ENCODE measurements at regions not wholly inside any gene's neighbourhood (a gene's known extent, or its start where the extent isn't known, plus 50 kb on each side); places are given as distances from the start of the nearest gene placed in this dataset.
"Not testable (repeated sequence)": the region's sequence is repeated elsewhere in the genome, so short reads cannot be mapped to it uniquely, and the experiment has no call there.

GRCh38 chr9:90521811-90522570 lies 120.6 kb downstream of the DIRAS2 start:
- no peak overlapping the region for H3K4me3 ChIP-seq
- TF ChIP-seq POLR2AphosphoS5 (IDR thresholded peaks at IDR 0.05) (no peak), CTCF (IDR thresholded peaks at IDR 0.05) (no peak), POLR2A (IDR thresholded peaks at IDR 0.05) (no peak)
- no peak for DNase-seq (ENCODE audit: low spot score in 2 of 2)
- H3K27ac ChIP-seq = no peak overlapping the region
- intact Hi-C loops (cut with DNase I; ENCODE audit: low total_unique reads) = no loop called here
- no peaks in the 10 kb centered on the region for H3K9me3 ChIP-seq
- H3K4me1 ChIP-seq = no peaks in the 10 kb centered on the region
- H3K36me3 ChIP-seq = no peaks in the 10 kb centered on the region
- no peaks in the 10 kb centered on the region for H3K27me3 ChIP-seq

GRCh38 chr9:90523958-90524357 lies 118.7 kb downstream of the DIRAS2 start:
- Histone ChIP-seq H3K27me3 (no peaks in the 10 kb centered on the region), H3K27ac (no peak overlapping the region), H3K36me3 (no peaks in the 10 kb centered on the region), H3K4me3 (no peak overlapping the region), H3K4me1 (no peaks in the 10 kb centered on the region), H3K9me3 (no peaks in the 10 kb centered on the region)
- TF ChIP-seq POLR2A (IDR thresholded peaks at IDR 0.05) (no peak), POLR2AphosphoS5 (IDR thresholded peaks at IDR 0.05) (no peak), CTCF (IDR thresholded peaks at IDR 0.05) (no peak)
- no peak for DNase-seq (ENCODE audit: low spot score in 2 of 2)
- intact Hi-C loops (cut with DNase I; ENCODE audit: low total_unique reads) = no loop called here

GRCh38 chr9:90526386-90526785 lies 116.2 kb downstream of the DIRAS2 start:
- Histone ChIP-seq H3K27ac (no peak overlapping the region), H3K4me3 (no peak overlapping the region), H3K4me1 (no peaks in the 10 kb centered on the region), H3K27me3 (no peaks in the 10 kb centered on the region), H3K36me3 (no peaks in the 10 kb centered on the region), H3K9me3 (no peaks in the 10 kb centered on the region)
- intact Hi-C loops (cut with DNase I; ENCODE audit: low total_unique reads) = no loop called here
- DNase-seq (ENCODE audit: low spot score in 2 of 2) = no peak
- TF ChIP-seq POLR2AphosphoS5 (IDR thresholded peaks at IDR 0.05) = no peak
- TF ChIP-seq POLR2A (IDR thresholded peaks at IDR 0.05) = no peak
- no peak for TF ChIP-seq CTCF (IDR thresholded peaks at IDR 0.05)

GRCh38 chr9:90536094-90536493 lies 106.5 kb downstream of the DIRAS2 start:
- DNase-seq (ENCODE audit: low spot score in 2 of 2); H3K27me3 ChIP-seq; H3K27ac ChIP-seq; intact Hi-C loops (cut with DNase I; ENCODE audit: low total_unique reads); H3K9me3 ChIP-seq; H3K4me1 ChIP-seq; H3K36me3 ChIP-seq; H3K4me3 ChIP-seq: not testable (repeated sequence)

GRCh38 chr9:90538566-90538965 lies 104.1 kb downstream of the DIRAS2 start:
- DNase-seq (ENCODE audit: low spot score in 2 of 2) = no peak
- TF ChIP-seq POLR2A (IDR thresholded peaks at IDR 0.05) (no peak), CTCF (IDR thresholded peaks at IDR 0.05) (no peak), POLR2AphosphoS5 (IDR thresholded peaks at IDR 0.05) (no peak)
- H3K9me3 ChIP-seq = no peaks in the 10 kb centered on the region
- H3K27ac ChIP-seq = no peak overlapping the region
- intact Hi-C loops (cut with DNase I; ENCODE audit: low total_unique reads) = no loop called here
- H3K36me3 ChIP-seq = no peaks in the 10 kb centered on the region
- no peak overlapping the region for H3K4me3 ChIP-seq
- no peaks in the 10 kb centered on the region for H3K4me1 ChIP-seq
- H3K27me3 ChIP-seq = no peaks in the 10 kb centered on the region

Measured in breast epithelium (tissue), 4 donors.